ENCODE measurements at regions not wholly inside any gene's neighbourhood (a gene's known extent, or its start where the extent isn't known, plus 50 kb on each side); places are given as distances from the start of the nearest gene placed in this dataset.

GRCh38 chr7:119983468-119983867 is 289.5 kb upstream of the KCND2 start:
- no peak for DNase-seq (ENCODE audit: extremely low read depth, insufficient read length)
- no peak for TF ChIP-seq CTCF (IDR thresholded peaks at IDR 0.05; ENCODE audit: insufficient read depth, low read length, poor library complexity, severe bottlenecking)
- no peaks in the 10 kb centered on the region for H3K36me3 ChIP-seq (ENCODE audit: control insufficient read depth, insufficient read depth, low read length)
- H3K4me3 ChIP-seq (replicated peaks; ENCODE audit: low read depth, low read length), result no peak overlapping the region
- no peaks in the 10 kb centered on the region for H3K27me3 ChIP-seq (replicated peaks; ENCODE audit: control insufficient read depth, insufficient read depth, low read length)

GRCh38 chr7:119984247-119984646 is 288.7 kb upstream of the KCND2 start:
- DNase-seq (ENCODE audit: extremely low read depth, insufficient read length), result no peak
- H3K36me3 ChIP-seq (ENCODE audit: control insufficient read depth, insufficient read depth, low read length), result no peaks in the 10 kb centered on the region
- H3K27me3 ChIP-seq (replicated peaks; ENCODE audit: control insufficient read depth, insufficient read depth, low read length), result no peaks in the 10 kb centered on the region
- no peak overlapping the region for H3K4me3 ChIP-seq (replicated peaks; ENCODE audit: low read depth, low read length)
- TF ChIP-seq CTCF (IDR thresholded peaks at IDR 0.05; ENCODE audit: insufficient read depth, low read length, poor library complexity, severe bottlenecking), result no peak

- no peak for TF ChIP-seq CTCF (IDR thresholded peaks at IDR 0.05; ENCODE audit: insufficient read depth, low read length, poor library complexity, severe bottlenecking)
- DNase-seq (ENCODE audit: extremely low read depth, insufficient read length), result no peak
- Histone ChIP-seq H3K36me3 (ENCODE audit: control insufficient read depth, insufficient read depth, low read length) (no peaks in the 10 kb centered on the region), H3K4me3 (replicated peaks; ENCODE audit: low read depth, low read length) (no peak overlapping the region), H3K27me3 (replicated peaks; ENCODE audit: control insufficient read depth, insufficient read depth, low read length) (no peaks in the 10 kb centered on the region)
These were observed 284.6 kb upstream of the KCND2 start for GRCh38 chr7:119988401-119988800.

- no peak for DNase-seq (ENCODE audit: extremely low read depth, insufficient read length)
- Histone ChIP-seq H3K4me3 (replicated peaks; ENCODE audit: low read depth, low read length) (no peak overlapping the region), H3K36me3 (ENCODE audit: control insufficient read depth, insufficient read depth, low read length) (no peaks in the 10 kb centered on the region), H3K27me3 (replicated peaks; ENCODE audit: control insufficient read depth, insufficient read depth, low read length) (no peaks in the 10 kb centered on the region)
- no peak for TF ChIP-seq CTCF (IDR thresholded peaks at IDR 0.05; ENCODE audit: insufficient read depth, low read length, poor library complexity, severe bottlenecking)
These were observed 278.0 kb upstream of the KCND2 start for GRCh38 chr7:119994928-119995327.

GRCh38 chr7:119996634-119997033 is 276.3 kb upstream of the KCND2 start:
- H3K4me3 ChIP-seq (replicated peaks; ENCODE audit: low read depth, low read length), result no peak overlapping the region

More at GRCh38 chr7:119996634-119997033, 276.3 kb upstream of the KCND2 start:
- peak; percentile 7 for DNase-seq (ENCODE audit: extremely low read depth, insufficient read length)
- H3K27me3 ChIP-seq (replicated peaks; ENCODE audit: control insufficient read depth, insufficient read depth, low read length), result no peaks in the 10 kb centered on the region
- no peak for TF ChIP-seq CTCF (IDR thresholded peaks at IDR 0.05; ENCODE audit: insufficient read depth, low read length, poor library complexity, severe bottlenecking)
- H3K36me3 ChIP-seq (ENCODE audit: control insufficient read depth, insufficient read depth, low read length), result no peaks in the 10 kb centered on the region
